HG03025 (cell line): ENCODE measurements at regions not wholly inside any gene's neighbourhood (a gene's known extent, or its start where the extent isn't known, plus 50 kb on each side); places are given as distances from the start of the nearest gene placed in this dataset.

Experiments
- ATAC-seq: cut with Tn5 transposase; IDR thresholded peaks from one replicate; pipeline ENCODE4 v1.9.1; 2021; ENCODE audit warnings: mild to moderate bottlenecking, moderate library complexity; ENCODE audit not compliant: unreplicated experiment, low FRiP score

GRCh38 chr1:38213646-38214434 is 167.2 kb upstream of the POU3F1 start:
- no peak for ATAC-seq

GRCh38 chr1:38210895-38211177 is 164.2 kb upstream of the POU3F1 start:
- no peak for ATAC-seq

- ATAC-seq: no peak
Measured at GRCh38 chr1:38210021-38210894, 163.7 kb upstream of the POU3F1 start.

GRCh38 chr1:38208716-38209632 is 162.4 kb upstream of the POU3F1 start:
- ATAC-seq: no peak

- no peak for ATAC-seq
Measured at GRCh38 chr1:38207906-38208305, 161.3 kb upstream of the POU3F1 start.

GRCh38 chr1:38207275-38207674 is 160.7 kb upstream of the POU3F1 start:
- ATAC-seq: no peak

GRCh38 chr1:38204698-38205097 is 158.1 kb upstream of the POU3F1 start:
- ATAC-seq: no peak

- ATAC-seq: no peak
Measured at GRCh38 chr1:38203441-38203840, 156.8 kb upstream of the POU3F1 start.

GRCh38 chr1:38201431-38201830 is 154.8 kb upstream of the POU3F1 start:
- no peak for ATAC-seq

- no peak for ATAC-seq
Measured at GRCh38 chr1:38198621-38199020, 152.0 kb upstream of the POU3F1 start.

- no peak for ATAC-seq
Measured at GRCh38 chr1:38198099-38198498, 151.5 kb upstream of the POU3F1 start.

GRCh38 chr1:38197312-38198061 is 150.9 kb upstream of the POU3F1 start:
- ATAC-seq: no peak

- ATAC-seq: no peak
Measured at GRCh38 chr1:38194472-38194871, 147.9 kb upstream of the POU3F1 start.

- ATAC-seq: no peak
Measured at GRCh38 chr1:38193040-38193439, 146.4 kb upstream of the POU3F1 start.

- ATAC-seq: no peak
Measured at GRCh38 chr1:38191461-38191860, 144.9 kb upstream of the POU3F1 start.

- no peak for ATAC-seq
Measured at GRCh38 chr1:38190983-38191382, 144.4 kb upstream of the POU3F1 start.

GRCh38 chr1:38187552-38187951 is 141.0 kb upstream of the POU3F1 start:
- no peak for ATAC-seq

GRCh38 chr1:38186566-38186965 is 140.0 kb upstream of the POU3F1 start:
- no peak for ATAC-seq

GRCh38 chr1:38185913-38186312 is 139.3 kb upstream of the POU3F1 start:
- ATAC-seq: no peak

GRCh38 chr1:38183747-38184146 is 137.2 kb upstream of the POU3F1 start:
- no peak for ATAC-seq
